IPS-18a (cell line): ENCODE measurements at regions not wholly inside any gene's neighbourhood (a gene's known extent, or its start where the extent isn't known, plus 50 kb on each side); places are given as distances from the start of the nearest gene placed in this dataset.

ENCODE experiments used
- H3K27ac ChIP-seq: one replicate; pipeline ENCODE4 v1.5.1; 2013; ENCODE audit warnings: low read length
- H3K27me3 ChIP-seq: one replicate; pipeline ENCODE4 v1.6.1; 2013; ENCODE audit warnings: mild to moderate bottlenecking, low read length; ENCODE audit not compliant: control insufficient read depth, insufficient read depth
- H3K36me3 ChIP-seq: one replicate; pipeline ENCODE4 v1.6.1; 2013; ENCODE audit warnings: low read depth, low read length; ENCODE audit not compliant: control insufficient read depth
- H3K4me1 ChIP-seq: one replicate; pipeline ENCODE4 v1.6.1; 2013; ENCODE audit warnings: low read depth, low read length; ENCODE audit not compliant: control insufficient read depth
- H3K4me3 ChIP-seq: one replicate; pipeline ENCODE4 v1.5.1; 2013; ENCODE audit warnings: low read length
- H3K9ac ChIP-seq: one replicate; pipeline ENCODE4 v1.6.1; 2013; ENCODE audit warnings: mild to moderate bottlenecking, low read length, moderate library complexity
- H3K9me3 ChIP-seq: one replicate; pipeline ENCODE4 v1.6.1; 2013; ENCODE audit warnings: low read depth, low read length; ENCODE audit not compliant: control insufficient read depth

DNA sequence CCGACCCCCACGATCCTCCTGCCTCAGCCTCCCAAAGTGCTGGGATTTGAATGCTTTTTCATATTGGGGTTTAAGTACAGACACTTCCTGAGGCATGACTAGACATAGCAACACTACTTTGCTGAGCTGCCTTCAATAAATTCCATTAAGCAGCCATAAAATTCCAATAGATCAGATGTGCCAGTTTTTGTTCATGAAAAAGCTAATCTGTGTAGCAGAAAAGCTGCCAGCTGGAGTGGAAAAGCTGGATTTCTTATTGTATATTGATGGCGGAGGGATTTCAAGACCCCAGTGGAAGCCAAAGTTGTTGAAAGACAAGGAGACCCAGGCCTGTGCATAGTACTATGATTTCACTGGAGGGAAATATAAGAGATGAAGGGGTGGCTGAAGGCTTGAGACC is 209.0 kb upstream of the NUDT4 start:
- no peaks in the 10 kb centered on the region for H3K9me3 ChIP-seq
- H3K36me3 ChIP-seq = no peaks in the 10 kb centered on the region
- no peak overlapping the region for H3K27ac ChIP-seq
- peaks cover 7% of the 10 kb centered on the region for H3K4me1 ChIP-seq
- peaks cover 27% of the 10 kb centered on the region for H3K27me3 ChIP-seq
- no peak overlapping the region for H3K4me3 ChIP-seq
- no peak overlapping the region for H3K9ac ChIP-seq

DNA sequence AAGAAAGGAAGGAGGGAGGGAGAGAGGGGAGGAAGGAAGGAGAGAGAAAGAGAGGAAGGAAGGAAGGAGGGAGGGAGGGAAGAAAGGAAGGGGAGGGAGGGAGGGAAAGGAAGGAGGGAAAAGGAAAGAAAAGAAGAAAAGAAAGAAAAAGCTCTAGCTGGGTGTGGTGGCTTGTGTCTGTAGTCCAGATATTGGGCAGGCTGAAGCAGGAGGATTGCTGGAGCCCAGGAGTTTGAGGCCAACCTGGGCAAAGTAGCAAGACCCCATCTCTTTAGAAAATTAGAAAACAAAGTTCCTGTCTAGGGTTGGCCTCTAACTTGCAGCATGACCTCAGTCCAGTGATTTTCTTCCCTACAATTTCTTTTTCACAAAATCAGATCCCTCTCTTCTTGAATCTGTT is 208.2 kb upstream of the NUDT4 start:
- no peaks in the 10 kb centered on the region for H3K36me3 ChIP-seq
- H3K27me3 ChIP-seq = peaks cover 27% of the 10 kb centered on the region
- no peak overlapping the region for H3K27ac ChIP-seq
- peaks cover 7% of the 10 kb centered on the region for H3K4me1 ChIP-seq
- H3K9ac ChIP-seq = no peak overlapping the region
- H3K9me3 ChIP-seq = no peaks in the 10 kb centered on the region
- no peak overlapping the region for H3K4me3 ChIP-seq

DNA sequence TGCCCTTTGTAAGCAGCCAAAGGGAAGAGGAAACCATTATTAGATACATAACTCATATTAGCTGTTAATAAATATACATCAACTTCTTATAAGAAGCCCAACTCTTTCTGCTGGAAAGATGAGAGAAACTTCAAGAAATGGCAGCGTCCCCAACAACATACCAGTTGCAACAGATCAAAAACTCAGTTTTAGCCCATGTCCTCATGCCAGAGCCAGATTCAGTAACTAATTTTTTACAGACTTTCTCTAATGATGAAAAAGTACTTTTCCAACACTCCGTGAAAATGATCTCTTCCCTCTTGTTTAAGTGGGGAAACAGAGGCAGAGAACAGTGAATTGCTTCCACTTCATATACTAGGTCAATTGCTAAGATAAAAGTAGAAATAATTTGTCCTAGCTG is 206.8 kb upstream of the NUDT4 start:
- no peak overlapping the region for H3K9ac ChIP-seq
- H3K9me3 ChIP-seq = no peaks in the 10 kb centered on the region
- H3K4me1 ChIP-seq = peaks cover 7% of the 10 kb centered on the region
- H3K27ac ChIP-seq = no peak overlapping the region
- no peak overlapping the region for H3K4me3 ChIP-seq
- no peaks in the 10 kb centered on the region for H3K36me3 ChIP-seq
- H3K27me3 ChIP-seq = peaks cover 27% of the 10 kb centered on the region

- peaks cover 9% of the 10 kb centered on the region for H3K27me3 ChIP-seq
- no peaks in the 10 kb centered on the region for H3K36me3 ChIP-seq
- H3K4me3 ChIP-seq = no peak overlapping the region
- no peak overlapping the region for H3K9ac ChIP-seq
- no peaks in the 10 kb centered on the region for H3K4me1 ChIP-seq
- no peak overlapping the region for H3K27ac ChIP-seq
- H3K9me3 ChIP-seq = peaks cover 1% of the 10 kb centered on the region
Measured at GRCh38 chr12:93173178-93173957, 204.4 kb upstream of the NUDT4 start.

DNA sequence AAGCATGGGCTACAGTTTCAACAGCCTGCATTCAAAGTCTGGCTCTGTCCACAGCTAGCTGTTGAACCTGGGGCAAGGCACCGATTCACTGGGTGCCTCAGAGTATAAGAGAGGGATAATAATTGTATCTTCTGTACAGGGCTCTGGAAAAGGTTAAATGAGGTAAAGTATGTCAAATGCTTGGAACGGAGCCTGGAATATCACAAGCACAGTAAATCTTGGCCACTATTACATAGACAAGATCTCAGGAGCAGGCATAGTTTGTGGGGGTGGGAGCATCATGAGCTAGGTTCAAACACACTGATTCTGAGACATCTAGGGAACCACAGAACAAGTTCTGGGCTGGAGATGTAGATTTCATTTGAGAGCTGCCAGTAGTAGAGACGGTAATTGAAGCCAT is 203.7 kb upstream of the NUDT4 start:
- H3K4me3 ChIP-seq = no peak overlapping the region
- H3K36me3 ChIP-seq = no peaks in the 10 kb centered on the region
- no peaks in the 10 kb centered on the region for H3K4me1 ChIP-seq
- H3K27me3 ChIP-seq = peaks cover 2% of the 10 kb centered on the region
- H3K27ac ChIP-seq = no peak overlapping the region
- H3K9ac ChIP-seq = no peak overlapping the region
- peaks cover 3% of the 10 kb centered on the region for H3K9me3 ChIP-seq

DNA sequence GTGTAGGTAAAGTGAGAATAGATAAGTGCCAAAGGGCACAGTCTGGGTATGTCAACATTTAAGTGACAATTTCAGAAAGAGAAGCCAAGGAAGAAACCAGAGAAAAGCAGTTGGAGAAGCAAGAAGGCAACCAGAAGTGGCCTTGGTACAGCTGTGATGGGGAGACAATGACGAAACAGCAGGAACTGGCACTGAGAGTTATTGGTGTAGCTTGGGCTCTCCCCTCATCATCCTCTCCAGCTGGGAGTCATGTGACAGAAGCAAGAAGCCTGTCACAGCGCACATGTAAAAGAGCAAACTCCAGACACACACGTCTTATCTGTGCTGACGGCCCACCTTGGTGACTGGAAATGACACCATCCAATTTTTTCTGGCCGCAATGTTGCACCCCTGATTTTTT is 203.3 kb upstream of the NUDT4 start:
- Histone ChIP-seq H3K36me3 (no peaks in the 10 kb centered on the region), H3K4me3 (no peak overlapping the region), H3K9me3 (peaks cover 3% of the 10 kb centered on the region), H3K27ac (no peak overlapping the region), H3K27me3 (no peaks in the 10 kb centered on the region), H3K4me1 (no peaks in the 10 kb centered on the region), H3K9ac (no peak overlapping the region)

DNA sequence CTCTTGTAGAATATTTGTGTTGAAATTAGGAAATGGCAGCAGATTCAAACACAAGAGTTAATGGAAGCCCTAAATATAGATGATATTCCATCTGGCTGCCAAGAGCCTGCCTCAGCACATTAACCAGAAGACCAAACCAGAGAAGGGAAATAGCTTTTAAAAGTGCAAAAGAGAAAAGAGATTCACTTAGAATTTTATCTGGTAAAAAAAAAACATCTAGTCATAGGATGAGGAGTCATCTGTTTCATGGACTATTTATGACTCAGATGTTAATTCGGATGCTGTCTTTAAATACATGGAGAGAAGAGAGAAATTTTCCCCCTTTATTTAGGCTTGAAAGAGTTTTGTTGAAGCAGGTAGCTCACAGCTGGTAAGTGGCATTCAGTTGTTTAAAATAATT is 201.6 kb upstream of the NUDT4 start:
- H3K27ac ChIP-seq = no peak overlapping the region
- no peak overlapping the region for H3K4me3 ChIP-seq

DNA sequence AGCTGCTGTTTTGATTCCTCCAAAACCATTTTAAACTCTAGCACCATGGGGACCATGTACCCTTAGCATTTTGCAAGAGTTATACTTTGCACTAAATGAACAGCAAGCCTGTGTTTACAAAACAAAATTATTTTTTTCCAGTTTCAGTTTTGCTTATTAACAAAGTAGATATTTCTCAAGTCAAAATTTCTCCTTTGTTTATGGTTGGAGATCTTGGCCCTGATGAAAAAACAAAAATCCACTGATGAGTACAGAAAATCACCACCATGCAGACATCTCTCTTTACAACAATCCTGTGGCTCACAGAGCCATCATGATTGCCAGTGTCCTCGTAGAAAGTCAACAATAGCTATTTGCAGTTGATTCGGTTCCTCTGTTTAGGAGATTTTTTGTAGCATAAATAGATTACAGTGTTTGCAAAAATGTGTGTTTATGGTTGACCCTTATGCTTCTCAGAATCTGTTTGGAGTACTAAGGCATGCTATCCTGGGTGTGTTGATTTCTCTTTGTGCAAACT is 201.1 kb upstream of the NUDT4 start:
- Histone ChIP-seq H3K9me3 (peaks cover 3% of the 10 kb centered on the region), H3K4me3 (no peak overlapping the region), H3K9ac (no peak overlapping the region), H3K27me3 (no peaks in the 10 kb centered on the region), H3K36me3 (no peaks in the 10 kb centered on the region), H3K4me1 (no peaks in the 10 kb centered on the region), H3K27ac (no peak overlapping the region)

More for the DNA sequence above, 201.6 kb upstream of the NUDT4 start:
- H3K27me3 ChIP-seq = no peaks in the 10 kb centered on the region
- H3K9ac ChIP-seq = no peak overlapping the region
- no peaks in the 10 kb centered on the region for H3K4me1 ChIP-seq
- H3K36me3 ChIP-seq = no peaks in the 10 kb centered on the region
- H3K9me3 ChIP-seq = peaks cover 3% of the 10 kb centered on the region

- Histone ChIP-seq H3K9ac (no peak overlapping the region), H3K4me1 (no peaks in the 10 kb centered on the region), H3K27me3 (no peaks in the 10 kb centered on the region), H3K9me3 (peaks cover 3% of the 10 kb centered on the region), H3K36me3 (no peaks in the 10 kb centered on the region), H3K27ac (no peak overlapping the region), H3K4me3 (no peak overlapping the region)
Measured at GRCh38 chr12:93177208-93178153, 200.2 kb upstream of the NUDT4 start.

DNA sequence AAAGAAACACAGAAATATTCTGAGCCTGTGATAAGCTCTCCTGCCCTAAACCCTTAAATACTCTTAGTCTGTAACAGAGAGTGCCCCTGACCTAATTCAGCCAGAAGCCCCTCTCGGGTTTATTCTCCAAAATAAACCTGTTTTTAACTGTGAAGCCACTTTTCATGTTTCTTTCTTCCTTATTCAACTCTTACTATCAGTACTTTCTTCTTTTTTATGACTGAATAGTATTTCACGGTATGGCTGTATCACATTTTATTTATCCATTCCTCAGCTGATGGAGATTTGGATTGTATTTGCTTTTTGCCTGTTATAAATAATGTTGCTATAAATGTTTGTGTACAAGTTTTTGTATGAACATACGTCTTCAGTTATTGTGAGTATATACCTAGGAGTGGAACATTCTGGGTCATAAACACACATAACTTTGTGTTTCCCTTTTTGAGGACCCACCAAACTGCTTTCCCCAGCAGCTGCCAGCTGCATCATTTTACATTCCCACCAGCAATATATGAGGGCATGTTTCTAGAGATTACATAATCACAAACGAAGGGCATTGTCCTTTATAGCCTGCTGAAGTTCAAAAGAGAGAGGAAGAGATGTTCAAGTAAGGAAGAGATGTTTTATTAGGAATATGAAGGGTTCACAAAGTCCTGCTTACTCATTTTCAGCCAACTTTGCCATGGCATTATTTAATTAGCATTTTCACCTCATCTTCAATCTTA is 199.4 kb upstream of the NUDT4 start:
- Histone ChIP-seq H3K9ac (no peak overlapping the region), H3K27ac (no peak overlapping the region), H3K36me3 (no peaks in the 10 kb centered on the region), H3K27me3 (no peaks in the 10 kb centered on the region), H3K9me3 (peaks cover 3% of the 10 kb centered on the region), H3K4me3 (no peak overlapping the region), H3K4me1 (no peaks in the 10 kb centered on the region)

GRCh38 chr12:93179792-93180191 is 197.9 kb upstream of the NUDT4 start:
- no peaks in the 10 kb centered on the region for H3K36me3 ChIP-seq
- H3K9ac ChIP-seq = no peak overlapping the region
- no peak overlapping the region for H3K4me3 ChIP-seq
- H3K27me3 ChIP-seq = no peaks in the 10 kb centered on the region
- no peaks in the 10 kb centered on the region for H3K4me1 ChIP-seq
- H3K9me3 ChIP-seq = peaks cover 3% of the 10 kb centered on the region
- H3K27ac ChIP-seq = no peak overlapping the region
